Choroid plexus epithelial cell (primary cell): ENCODE measurements at regions not wholly inside any gene's neighbourhood (a gene's known extent, or its start where the extent isn't known, plus 50 kb on each side); places are given as distances from the start of the nearest gene placed in this dataset.

ENCODE experiments used
- DNase-seq: peaks from one replicate; pipeline ENCODE4 v3.0.0-alpha.2; 2010; ENCODE audit warnings: low read depth
- H3K4me3 ChIP-seq: 2 replicates; pipeline ENCODE4 v1.5.1; 2011; ENCODE audit warnings: low read depth, mild to moderate bottlenecking, control low read depth, low read length, moderate library complexity
- TF ChIP-seq, protein P1 (sequence below): conservative IDR thresholded peaks from 2 replicates; pipeline ENCODE4 v1.5.1; 2011; ENCODE audit warnings: low read depth, mild to moderate bottlenecking, control low read depth, inconsistent platforms, low read length, moderate library complexity

DNA sequence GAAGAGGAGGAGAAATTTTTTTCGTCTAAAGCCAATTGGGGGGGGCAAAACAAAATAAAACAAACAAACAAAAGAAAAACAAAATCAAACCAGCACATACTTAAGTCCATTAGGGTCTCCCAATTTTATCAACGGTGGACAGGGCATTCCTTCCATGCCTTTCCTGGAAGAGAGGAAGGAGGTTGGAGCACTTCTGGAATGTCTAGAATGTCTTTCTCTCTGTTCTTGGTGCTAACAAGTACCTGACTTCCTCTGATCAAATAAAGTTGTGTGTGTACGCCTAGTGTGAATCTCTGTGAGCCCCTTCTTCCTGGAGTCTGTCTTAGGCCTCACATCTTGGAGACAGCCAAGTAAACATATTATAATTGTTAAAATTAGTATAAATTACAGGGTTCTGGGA, 399.0 kb upstream of the LRRTM1 start:
- TF ChIP-seq, protein P1, sequence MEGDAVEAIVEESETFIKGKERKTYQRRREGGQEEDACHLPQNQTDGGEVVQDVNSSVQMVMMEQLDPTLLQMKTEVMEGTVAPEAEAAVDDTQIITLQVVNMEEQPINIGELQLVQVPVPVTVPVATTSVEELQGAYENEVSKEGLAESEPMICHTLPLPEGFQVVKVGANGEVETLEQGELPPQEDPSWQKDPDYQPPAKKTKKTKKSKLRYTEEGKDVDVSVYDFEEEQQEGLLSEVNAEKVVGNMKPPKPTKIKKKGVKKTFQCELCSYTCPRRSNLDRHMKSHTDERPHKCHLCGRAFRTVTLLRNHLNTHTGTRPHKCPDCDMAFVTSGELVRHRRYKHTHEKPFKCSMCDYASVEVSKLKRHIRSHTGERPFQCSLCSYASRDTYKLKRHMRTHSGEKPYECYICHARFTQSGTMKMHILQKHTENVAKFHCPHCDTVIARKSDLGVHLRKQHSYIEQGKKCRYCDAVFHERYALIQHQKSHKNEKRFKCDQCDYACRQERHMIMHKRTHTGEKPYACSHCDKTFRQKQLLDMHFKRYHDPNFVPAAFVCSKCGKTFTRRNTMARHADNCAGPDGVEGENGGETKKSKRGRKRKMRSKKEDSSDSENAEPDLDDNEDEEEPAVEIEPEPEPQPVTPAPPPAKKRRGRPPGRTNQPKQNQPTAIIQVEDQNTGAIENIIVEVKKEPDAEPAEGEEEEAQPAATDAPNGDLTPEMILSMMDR, result no peak
- no peak overlapping the region for H3K4me3 ChIP-seq
- DNase-seq, result no peak

DNA sequence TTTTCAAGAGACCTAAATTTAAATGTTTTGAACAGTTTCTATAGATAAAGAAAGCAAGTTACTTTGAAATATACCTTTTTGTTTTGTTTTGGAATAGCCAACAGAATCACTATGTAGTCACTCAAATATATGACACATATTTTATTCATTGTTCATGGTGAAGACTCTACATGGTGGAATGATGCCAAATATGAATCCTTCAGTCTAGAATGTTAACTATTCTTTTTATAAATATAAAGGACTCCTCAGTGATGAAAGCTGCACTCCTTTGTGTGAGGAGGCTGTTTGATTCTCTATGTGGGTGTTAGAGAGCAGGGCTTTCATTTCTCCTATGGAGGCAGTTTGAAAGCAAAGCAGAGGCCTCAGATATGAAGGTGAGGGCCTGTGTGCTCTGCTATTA, 396.4 kb upstream of the LRRTM1 start:
- TF ChIP-seq, protein P1, result no peak
- DNase-seq, result no peak
- H3K4me3 ChIP-seq, result no peak overlapping the region
